PC-9 (cell line): ENCODE measurements at regions not wholly inside any gene's neighbourhood (a gene's known extent, or its start where the extent isn't known, plus 50 kb on each side); places are given as distances from the start of the nearest gene placed in this dataset.

Source experiments
- EZH2 ChIP-seq: fragments of 200-600 bp; sonication (generic); IDR thresholded peaks from 2 replicates; pipeline ENCODE4 v1.8.0; 2017; ENCODE audit warnings: antibody characterized with exemption, low read depth
- TF ChIP-seq, protein P1 (sequence below): fragments of 200-600 bp; sonication (generic); conservative IDR thresholded peaks from 2 replicates; pipeline ENCODE4 v1.6.1; 2017; ENCODE audit warnings: mixed run types, antibody characterized with exemption, mild to moderate bottlenecking, moderate library complexity

- TF ChIP-seq, protein P1, sequence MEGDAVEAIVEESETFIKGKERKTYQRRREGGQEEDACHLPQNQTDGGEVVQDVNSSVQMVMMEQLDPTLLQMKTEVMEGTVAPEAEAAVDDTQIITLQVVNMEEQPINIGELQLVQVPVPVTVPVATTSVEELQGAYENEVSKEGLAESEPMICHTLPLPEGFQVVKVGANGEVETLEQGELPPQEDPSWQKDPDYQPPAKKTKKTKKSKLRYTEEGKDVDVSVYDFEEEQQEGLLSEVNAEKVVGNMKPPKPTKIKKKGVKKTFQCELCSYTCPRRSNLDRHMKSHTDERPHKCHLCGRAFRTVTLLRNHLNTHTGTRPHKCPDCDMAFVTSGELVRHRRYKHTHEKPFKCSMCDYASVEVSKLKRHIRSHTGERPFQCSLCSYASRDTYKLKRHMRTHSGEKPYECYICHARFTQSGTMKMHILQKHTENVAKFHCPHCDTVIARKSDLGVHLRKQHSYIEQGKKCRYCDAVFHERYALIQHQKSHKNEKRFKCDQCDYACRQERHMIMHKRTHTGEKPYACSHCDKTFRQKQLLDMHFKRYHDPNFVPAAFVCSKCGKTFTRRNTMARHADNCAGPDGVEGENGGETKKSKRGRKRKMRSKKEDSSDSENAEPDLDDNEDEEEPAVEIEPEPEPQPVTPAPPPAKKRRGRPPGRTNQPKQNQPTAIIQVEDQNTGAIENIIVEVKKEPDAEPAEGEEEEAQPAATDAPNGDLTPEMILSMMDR = no peak
- TF ChIP-seq EZH2 = no peak
Observed at GRCh38 chr6:9810286-9810685, 604.6 kb downstream of the TFAP2A start.
